A673 (cell line): ENCODE measurements at regions not wholly inside any gene's neighbourhood (a gene's known extent, or its start where the extent isn't known, plus 50 kb on each side); places are given as distances from the start of the nearest gene placed in this dataset.

Source experiments
- CTCF ChIP-seq: fragments of 300-800, 200-600 bp; sonication (generic); conservative IDR thresholded peaks from 2 replicates; pipeline ENCODE4 v1.5.1; 2017; ENCODE audit warnings: low read depth, mild to moderate bottlenecking, antibody characterized with exemption, low read length, moderate library complexity, mixed read lengths
- EZH2 ChIP-seq: fragments of 200-600 bp; sonication (generic); IDR thresholded peaks from 2 replicates; pipeline ENCODE4 v1.6.1; 2017; ENCODE audit warnings: borderline replicate concordance, low read depth, mild to moderate bottlenecking, mixed read lengths, antibody characterized with exemption, low read length; ENCODE audit not compliant: poor library complexity, severe bottlenecking

- TF ChIP-seq CTCF (no peak), EZH2 (no peak)
Observed at GRCh38 chr2:123195957-123196356, 829.1 kb upstream of the CNTNAP5 start.
